Psoas muscle (tissue), 7 donors: ENCODE measurements at regions not wholly inside any gene's neighbourhood (a gene's known extent, or its start where the extent isn't known, plus 50 kb on each side); places are given as distances from the start of the nearest gene placed in this dataset.

ENCODE experiments used
- ATAC-seq, 4 donors: fragments of 200-7000 bp; cut with Tn5 transposase; one replicate each; pipeline ENCODE4 v1.9.1; 2020; ENCODE audit warnings: moderate library complexity in 3 of 4, mild to moderate bottlenecking in 2 of 4
- DNase-seq, 2 donors: peaks; one replicate each; pipeline ENCODE4 v3.0.0-alpha.2; 2020
- H3K27ac ChIP-seq: fragments of 200-600 bp; one replicate; pipeline ENCODE4 v1.8.0; 2022
- H3K27me3 ChIP-seq, 3 donors: fragments of 200-600 bp in 1 of 3; one replicate each; pipeline versions ENCODE4 v1.6.1 to v1.8.0; 2013 to 2022; ENCODE audit warnings: low read length in 2 of 3, mild to moderate bottlenecking in 2 of 3, moderate library complexity in 1 of 3; ENCODE audit not compliant: insufficient read depth in 3 of 3
- H3K36me3 ChIP-seq, 2 donors: fragments of 200-600 bp in 1 of 2; one replicate each; pipeline versions ENCODE4 v1.6.1 to v1.8.0; 2013 to 2022; ENCODE audit warnings: low read depth in 1 of 2, mild to moderate bottlenecking in 1 of 2, moderate library complexity in 1 of 2; ENCODE audit not compliant: insufficient read depth in 1 of 2
- H3K4me1 ChIP-seq: fragments of 200-600 bp; one replicate; pipeline ENCODE4 v1.8.0; 2022
- H3K4me3 ChIP-seq: fragments of 200-600 bp; one replicate; pipeline ENCODE4 v1.8.0; 2022; ENCODE audit warnings: mild to moderate bottlenecking
- H3K9me3 ChIP-seq: fragments of 200-600 bp; one replicate; pipeline ENCODE4 v1.8.0; 2022
- CTCF ChIP-seq: fragments of 200-600 bp; IDR thresholded peaks from one replicate; pipeline ENCODE4 v1.8.0; 2022; ENCODE audit warnings: antibody characterized with exemption
- WGBS, 3 donors: extraction: QIAGEN DNeasy Blood & Tissue Kit; methylation state at CpG; one replicate each; pipeline versions ENCODE4 v1.1.6 to v1.1.7; 2013; 5-methylcytosine and 5-hydroxymethylcytosine counted together
- intact Hi-C, 2 donors: fragments of 100-400 bp; cut with DNase I; formaldehyde crosslinking; loops; one replicate each; pipeline versions ENCODE4 v1.11.0 to v1.14.2; 2022
- donor health status: healthy with polysubstance abuse.
- donor health status: DM: no; HTN: no; CAD: no; lungs with moderate emphysema.
- donor health status: Bipolar disorder and iron deficiency.
- donor health status: healthy.
- donor health status: DM: yes; HTN: yes; CAD: no.
- donor health status: DM: no; HTN: no; CAD: no.
- donor health status: DM: yes; HTN: yes; CAD: no.

DNA sequence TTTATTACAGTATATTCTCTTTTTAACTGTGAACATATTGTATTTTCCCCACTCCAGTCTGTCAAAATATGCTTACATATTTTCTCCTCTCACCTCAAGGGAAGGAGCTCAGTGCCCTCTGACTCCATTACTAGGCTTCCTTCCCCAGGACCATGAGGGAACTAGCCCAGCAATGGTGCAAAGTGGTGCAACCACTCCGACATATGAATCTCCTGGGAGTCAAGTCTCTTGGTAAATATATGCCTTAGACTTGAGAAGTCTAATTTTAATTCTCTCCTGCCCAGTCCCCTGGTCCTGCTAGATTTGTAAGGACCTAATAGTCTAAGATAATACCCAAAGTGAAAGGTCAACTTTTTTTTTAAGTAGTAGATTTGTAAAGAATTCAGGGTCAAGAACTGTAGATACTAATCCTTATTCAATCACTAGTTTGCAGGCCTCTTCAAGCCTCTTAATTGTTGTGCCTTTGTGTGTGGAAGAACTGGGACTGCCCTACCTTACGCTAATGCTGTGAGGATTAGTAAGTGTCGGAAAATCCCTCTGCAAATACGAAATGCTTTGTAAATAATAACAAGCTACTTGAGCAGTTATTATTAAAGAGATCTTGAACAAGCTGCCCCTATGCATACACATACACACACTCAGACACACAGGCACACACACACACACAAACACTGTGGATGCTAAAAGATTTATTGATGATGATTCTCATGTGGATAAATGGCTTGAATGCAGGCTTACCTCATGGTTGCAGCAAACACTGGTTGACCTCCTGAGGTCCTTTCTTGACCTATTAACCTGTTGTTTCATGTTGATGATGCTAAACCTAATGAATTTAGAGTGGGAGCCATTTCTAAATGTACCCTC, 251.2 kb upstream of the PARD3B start:
- peaks cover 0 to 5% (median 4%) of the 10 kb centered on the region in 3 donors for H3K27me3 ChIP-seq
- TF ChIP-seq CTCF, result no peak
- ATAC-seq (no peak), DNase-seq (no peak)
- no peaks in the 10 kb centered on the region for H3K36me3 ChIP-seq
- no peak overlapping the region for H3K27ac ChIP-seq
- intact Hi-C loops, result no loop called here
- H3K4me3 ChIP-seq, result no peak overlapping the region
- H3K9me3 ChIP-seq, result no peaks in the 10 kb centered on the region
- WGBS, 3 donors, result 89 to 91% (median 90%) methylated on average over 4 of the region's 4 CpGs
- no peaks in the 10 kb centered on the region for H3K4me1 ChIP-seq

GRCh38 chr2:204298404-204298803, 246.9 kb upstream of the PARD3B start:
- WGBS, 3 donors, result 95 to 100% (median 97%) methylated on average over 1 of the region's 1 CpG
- no peaks in the 10 kb centered on the region for H3K9me3 ChIP-seq
- H3K27ac ChIP-seq, result no peak overlapping the region
- no peaks in the 10 kb centered on the region for H3K36me3 ChIP-seq
- TF ChIP-seq CTCF, result no peak
- H3K4me3 ChIP-seq, result no peak overlapping the region
- no peaks in the 10 kb centered on the region for H3K27me3 ChIP-seq
- DNase-seq, result no peak
- H3K4me1 ChIP-seq, result no peaks in the 10 kb centered on the region
- ATAC-seq, result no peak
- intact Hi-C loops, result no loop called here

GRCh38 chr2:204299766-204300165, 245.5 kb upstream of the PARD3B start:
- H3K4me1 ChIP-seq, result no peaks in the 10 kb centered on the region
- DNase-seq, result no peak
- H3K27ac ChIP-seq, result no peak overlapping the region
- intact Hi-C loops, result no loop called here
- H3K9me3 ChIP-seq, result no peaks in the 10 kb centered on the region
- no peak overlapping the region for H3K4me3 ChIP-seq
- no peak for TF ChIP-seq CTCF
- ATAC-seq, result no peak
- H3K27me3 ChIP-seq, result no peaks in the 10 kb centered on the region
- no peaks in the 10 kb centered on the region for H3K36me3 ChIP-seq
- 88 to 97% (median 96%) methylated on average over 1 of the region's 1 CpG for WGBS, 3 donors

DNA sequence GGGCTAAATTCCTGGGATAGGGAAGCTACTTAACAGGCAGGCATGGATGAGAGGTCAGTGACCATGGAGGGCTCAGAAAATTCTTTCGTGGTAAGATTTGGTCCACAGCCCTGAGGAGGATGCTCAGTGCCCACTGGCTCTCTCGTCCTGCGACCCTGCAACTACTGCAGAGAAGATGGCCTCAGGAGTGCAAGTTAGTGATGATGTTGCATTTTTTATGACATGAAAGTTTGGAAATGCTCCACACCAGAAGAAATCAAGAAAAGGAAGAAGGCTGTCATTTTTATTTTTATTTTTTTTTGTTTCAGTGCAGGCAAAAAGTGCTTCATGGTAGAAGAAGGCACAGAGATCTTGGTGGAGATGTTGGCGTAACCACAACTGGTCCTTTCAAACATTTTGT, 238.6 kb upstream of the PARD3B start:
- Histone ChIP-seq H3K27me3 (no peaks in the 10 kb centered on the region), H3K4me1 (no peaks in the 10 kb centered on the region), H3K4me3 (no peak overlapping the region), H3K27ac (no peak overlapping the region), H3K9me3 (no peaks in the 10 kb centered on the region), H3K36me3 (no peaks in the 10 kb centered on the region)
- DNase-seq, result no peak
- WGBS, 3 donors, result 82 to 95% (median 83%) methylated on average over 4 of the region's 4 CpGs
- TF ChIP-seq CTCF, result no peak
- ATAC-seq, result no peak
- intact Hi-C loops, result no loop called here

DNA sequence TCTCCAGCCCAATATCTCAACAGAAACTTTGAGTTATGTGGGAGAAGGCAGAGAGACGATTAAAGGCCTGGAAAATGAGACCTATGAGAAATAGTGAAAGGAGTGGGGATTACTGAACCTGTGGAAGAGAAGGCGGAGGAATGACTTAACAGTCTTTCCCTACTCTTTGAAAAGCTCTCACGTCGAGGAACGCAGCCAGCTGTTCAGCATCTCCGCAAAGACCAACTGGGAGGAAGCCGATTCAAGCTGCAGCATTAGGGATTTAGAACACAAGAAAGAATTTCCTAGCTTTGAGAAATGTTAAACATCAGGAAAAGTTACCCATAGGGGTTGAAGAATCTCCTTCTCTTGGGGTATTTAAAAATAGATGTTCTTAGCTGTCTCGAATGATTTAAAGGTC, 233.2 kb upstream of the PARD3B start:
- intact Hi-C loops, result no loop called here
- no peaks in the 10 kb centered on the region for H3K36me3 ChIP-seq
- 61 to 65% (median 63%) methylated on average over 8 of the region's 8 CpGs for WGBS, 3 donors
- no peak overlapping the region for H3K4me3 ChIP-seq
- DNase-seq (no peak), ATAC-seq (no peak)
- no peaks in the 10 kb centered on the region for H3K4me1 ChIP-seq
- TF ChIP-seq CTCF, result no peak
- no peak overlapping the region for H3K27ac ChIP-seq
- H3K27me3 ChIP-seq, result no peaks in the 10 kb centered on the region
- no peaks in the 10 kb centered on the region for H3K9me3 ChIP-seq
